ENCODE measurements at regions not wholly inside any gene's neighbourhood (a gene's known extent, or its start where the extent isn't known, plus 50 kb on each side); places are given as distances from the start of the nearest gene placed in this dataset.

DNA sequence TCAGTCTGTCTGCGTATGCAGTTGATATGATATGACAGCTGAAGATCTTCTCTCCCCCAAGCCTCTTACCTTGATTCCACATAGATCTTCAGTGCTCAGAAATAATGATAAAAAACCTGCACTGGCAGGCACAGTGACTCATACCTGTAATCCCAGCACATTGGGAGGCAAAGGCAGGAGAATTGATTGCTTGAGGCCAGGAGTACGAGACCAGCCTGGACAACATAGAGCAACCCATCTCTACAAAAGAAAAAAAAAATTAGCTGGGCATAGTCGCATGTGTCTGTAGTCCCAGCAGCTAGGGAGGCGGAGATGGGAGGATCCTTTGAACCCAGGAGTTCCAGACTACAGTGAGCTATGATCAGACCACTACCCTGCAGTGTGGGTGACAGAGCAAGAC, 551.0 kb upstream of the MIR17HG start:
- TF ChIP-seq, protein P1, sequence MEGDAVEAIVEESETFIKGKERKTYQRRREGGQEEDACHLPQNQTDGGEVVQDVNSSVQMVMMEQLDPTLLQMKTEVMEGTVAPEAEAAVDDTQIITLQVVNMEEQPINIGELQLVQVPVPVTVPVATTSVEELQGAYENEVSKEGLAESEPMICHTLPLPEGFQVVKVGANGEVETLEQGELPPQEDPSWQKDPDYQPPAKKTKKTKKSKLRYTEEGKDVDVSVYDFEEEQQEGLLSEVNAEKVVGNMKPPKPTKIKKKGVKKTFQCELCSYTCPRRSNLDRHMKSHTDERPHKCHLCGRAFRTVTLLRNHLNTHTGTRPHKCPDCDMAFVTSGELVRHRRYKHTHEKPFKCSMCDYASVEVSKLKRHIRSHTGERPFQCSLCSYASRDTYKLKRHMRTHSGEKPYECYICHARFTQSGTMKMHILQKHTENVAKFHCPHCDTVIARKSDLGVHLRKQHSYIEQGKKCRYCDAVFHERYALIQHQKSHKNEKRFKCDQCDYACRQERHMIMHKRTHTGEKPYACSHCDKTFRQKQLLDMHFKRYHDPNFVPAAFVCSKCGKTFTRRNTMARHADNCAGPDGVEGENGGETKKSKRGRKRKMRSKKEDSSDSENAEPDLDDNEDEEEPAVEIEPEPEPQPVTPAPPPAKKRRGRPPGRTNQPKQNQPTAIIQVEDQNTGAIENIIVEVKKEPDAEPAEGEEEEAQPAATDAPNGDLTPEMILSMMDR (IDR thresholded peaks at IDR 0.05), result no peak
- TF ChIP-seq POLR2AphosphoS5 (IDR thresholded peaks at IDR 0.05; ENCODE audit: insufficient read depth in 1 of 2, low read depth in 1 of 2), result no peak

Measured in vagina (tissue), 2 donors.